ENCODE measurements at regions not wholly inside any gene's neighbourhood (a gene's known extent, or its start where the extent isn't known, plus 50 kb on each side); places are given as distances from the start of the nearest gene placed in this dataset.

DNA sequence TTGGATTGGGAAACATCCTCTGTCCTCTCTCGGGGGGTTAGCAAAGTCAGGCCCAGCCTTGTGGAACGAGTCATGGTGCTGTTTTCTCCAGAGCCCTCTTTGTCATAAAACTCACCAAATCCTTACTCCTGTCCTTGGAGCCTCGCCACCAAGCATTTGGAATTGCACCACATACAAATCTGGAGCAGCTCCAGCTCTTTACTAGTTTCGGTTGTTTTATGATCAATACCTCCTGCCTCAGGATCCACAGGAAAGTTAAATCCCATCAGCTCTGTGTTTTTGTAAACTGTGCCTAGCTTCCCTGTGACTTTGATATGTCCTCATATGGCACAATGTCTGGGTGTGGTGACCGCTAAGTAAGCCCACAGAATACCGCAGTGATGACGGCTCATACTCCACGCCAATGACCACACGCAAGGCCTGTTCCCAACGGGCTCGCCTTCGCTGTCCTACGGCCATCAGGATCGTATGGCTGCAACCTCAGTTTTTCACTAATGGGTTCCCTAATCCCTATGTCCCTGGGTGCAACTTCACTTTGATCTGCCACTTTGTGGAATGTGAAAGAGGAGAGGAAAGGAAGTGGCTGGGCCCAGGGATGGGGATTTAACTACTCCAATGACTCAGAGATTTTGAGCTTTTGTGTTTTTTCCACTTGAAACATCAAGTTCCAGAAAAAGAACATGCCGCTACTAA, 111.3 kb upstream of the FOXQ1 start:
- Histone ChIP-seq H3K27me3 (no peaks in the 10 kb centered on the region), H3K4me1 (no peaks in the 10 kb centered on the region), H3K4me3 (no peak overlapping the region), H3K36me3 (ENCODE audit: low read depth, missing control alignments) (no peaks in the 10 kb centered on the region), H3K27ac (no peak overlapping the region), H3K9me3 (no peaks in the 10 kb centered on the region)
- DNase-seq: no peak
- WGBS, 2 donors: 89 to 90% methylated on average over 15 of the region's 15 CpGs
- intact Hi-C loops (cut with DNase I; ENCODE audit: low total_unique reads): no loop called here
- TF ChIP-seq, protein P1, sequence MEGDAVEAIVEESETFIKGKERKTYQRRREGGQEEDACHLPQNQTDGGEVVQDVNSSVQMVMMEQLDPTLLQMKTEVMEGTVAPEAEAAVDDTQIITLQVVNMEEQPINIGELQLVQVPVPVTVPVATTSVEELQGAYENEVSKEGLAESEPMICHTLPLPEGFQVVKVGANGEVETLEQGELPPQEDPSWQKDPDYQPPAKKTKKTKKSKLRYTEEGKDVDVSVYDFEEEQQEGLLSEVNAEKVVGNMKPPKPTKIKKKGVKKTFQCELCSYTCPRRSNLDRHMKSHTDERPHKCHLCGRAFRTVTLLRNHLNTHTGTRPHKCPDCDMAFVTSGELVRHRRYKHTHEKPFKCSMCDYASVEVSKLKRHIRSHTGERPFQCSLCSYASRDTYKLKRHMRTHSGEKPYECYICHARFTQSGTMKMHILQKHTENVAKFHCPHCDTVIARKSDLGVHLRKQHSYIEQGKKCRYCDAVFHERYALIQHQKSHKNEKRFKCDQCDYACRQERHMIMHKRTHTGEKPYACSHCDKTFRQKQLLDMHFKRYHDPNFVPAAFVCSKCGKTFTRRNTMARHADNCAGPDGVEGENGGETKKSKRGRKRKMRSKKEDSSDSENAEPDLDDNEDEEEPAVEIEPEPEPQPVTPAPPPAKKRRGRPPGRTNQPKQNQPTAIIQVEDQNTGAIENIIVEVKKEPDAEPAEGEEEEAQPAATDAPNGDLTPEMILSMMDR (IDR thresholded peaks at IDR 0.05): no peak
- no peak for TF ChIP-seq POLR2A (IDR thresholded peaks at IDR 0.05)

DNA sequence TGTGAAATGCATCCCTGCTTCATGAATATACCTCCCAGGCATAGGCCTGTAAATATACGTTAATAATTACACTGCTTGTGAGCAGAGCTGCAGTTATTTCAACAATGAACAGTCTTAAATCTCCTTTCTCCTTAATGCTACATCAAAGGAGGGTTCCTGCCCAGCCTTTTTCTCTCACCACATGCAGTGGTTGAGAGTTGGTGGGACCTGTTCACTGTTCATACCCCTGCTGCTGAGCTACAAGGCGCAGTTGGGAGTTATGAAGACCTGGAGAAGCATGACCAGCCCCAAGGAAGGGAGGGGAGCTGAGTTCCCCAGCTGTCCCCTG, 111.9 kb upstream of the FOXQ1 start:
- H3K4me1 ChIP-seq: no peaks in the 10 kb centered on the region
- no peaks in the 10 kb centered on the region for H3K9me3 ChIP-seq
- TF ChIP-seq POLR2A (IDR thresholded peaks at IDR 0.05): no peak
- TF ChIP-seq, protein P1 (IDR thresholded peaks at IDR 0.05): no peak
- intact Hi-C loops (cut with DNase I; ENCODE audit: low total_unique reads): no loop called here
- no peaks in the 10 kb centered on the region for H3K27me3 ChIP-seq
- H3K36me3 ChIP-seq (ENCODE audit: low read depth, missing control alignments): no peaks in the 10 kb centered on the region
- no peak overlapping the region for H3K4me3 ChIP-seq
- no peak overlapping the region for H3K27ac ChIP-seq
- no peak for DNase-seq
- 88 to 96% methylated on average over 2 of the region's 2 CpGs for WGBS, 2 donors

DNA sequence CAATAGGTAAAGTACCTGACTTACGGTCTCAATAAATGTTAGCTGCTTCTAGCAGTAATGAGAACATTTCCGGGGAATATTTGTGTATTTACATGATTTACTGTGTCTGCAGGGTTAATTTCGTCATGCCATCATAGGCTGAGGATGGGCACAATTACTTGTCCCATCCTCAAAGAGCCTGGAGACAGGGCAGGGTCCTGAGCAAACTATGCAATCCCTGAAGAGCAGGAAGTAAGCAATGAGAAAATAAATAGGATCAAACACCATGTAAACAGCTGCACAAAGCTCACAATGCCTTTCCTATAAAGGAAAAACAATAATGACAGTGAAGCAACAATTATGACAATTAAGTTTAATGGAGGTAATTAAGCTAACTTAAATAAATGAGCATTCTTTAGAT, 114.6 kb upstream of the FOXQ1 start:
- H3K27ac ChIP-seq: no peak overlapping the region
- DNase-seq: no peak
- H3K4me1 ChIP-seq: no peaks in the 10 kb centered on the region
- no peaks in the 10 kb centered on the region for H3K9me3 ChIP-seq
- H3K36me3 ChIP-seq (ENCODE audit: low read depth, missing control alignments): no peaks in the 10 kb centered on the region
- TF ChIP-seq, protein P1 (IDR thresholded peaks at IDR 0.05): no peak
- TF ChIP-seq POLR2A (IDR thresholded peaks at IDR 0.05): no peak
- no peaks in the 10 kb centered on the region for H3K27me3 ChIP-seq
- intact Hi-C loops (cut with DNase I; ENCODE audit: low total_unique reads): no loop called here
- no peak overlapping the region for H3K4me3 ChIP-seq
- 87% methylated on average over 3 of the region's 3 CpGs for WGBS, 2 donors

DNA sequence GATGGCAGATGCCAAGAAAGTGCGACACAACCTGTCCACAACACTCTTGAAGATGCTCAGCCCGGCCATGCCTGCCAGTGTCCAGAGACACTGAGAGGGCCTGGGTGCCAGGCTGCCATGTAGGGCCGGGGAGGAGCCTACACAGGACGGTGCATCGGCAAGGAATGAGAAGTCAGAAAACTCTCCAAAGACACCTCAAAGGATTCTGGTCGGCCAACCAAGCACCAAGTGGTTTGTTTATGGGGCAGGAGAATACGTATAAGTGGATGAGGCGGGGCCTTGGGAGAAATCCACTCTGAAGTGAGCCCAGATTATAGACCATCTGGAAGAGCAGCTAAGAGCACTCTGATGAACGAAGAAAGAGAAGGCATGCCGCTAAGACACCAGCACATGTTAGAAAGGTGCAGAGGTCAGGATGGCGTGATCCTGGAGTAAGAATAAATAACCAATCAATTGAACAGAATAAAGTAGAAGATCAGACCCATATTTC, 120.7 kb upstream of the FOXQ1 start:
- DNase-seq: no peak
- H3K4me3 ChIP-seq: no peak overlapping the region
- intact Hi-C loops (cut with DNase I; ENCODE audit: low total_unique reads): no loop called here
- TF ChIP-seq, protein P1 (IDR thresholded peaks at IDR 0.05): no peak
- no peak for TF ChIP-seq POLR2A (IDR thresholded peaks at IDR 0.05)
- no peaks in the 10 kb centered on the region for H3K27me3 ChIP-seq
- no peaks in the 10 kb centered on the region for H3K36me3 ChIP-seq (ENCODE audit: low read depth, missing control alignments)
- no peak overlapping the region for H3K27ac ChIP-seq
- H3K4me1 ChIP-seq: no peaks in the 10 kb centered on the region
- H3K9me3 ChIP-seq: no peaks in the 10 kb centered on the region
- WGBS, 2 donors: 89 to 90% methylated on average over 9 to 11 of the region's 11 CpGs

DNA sequence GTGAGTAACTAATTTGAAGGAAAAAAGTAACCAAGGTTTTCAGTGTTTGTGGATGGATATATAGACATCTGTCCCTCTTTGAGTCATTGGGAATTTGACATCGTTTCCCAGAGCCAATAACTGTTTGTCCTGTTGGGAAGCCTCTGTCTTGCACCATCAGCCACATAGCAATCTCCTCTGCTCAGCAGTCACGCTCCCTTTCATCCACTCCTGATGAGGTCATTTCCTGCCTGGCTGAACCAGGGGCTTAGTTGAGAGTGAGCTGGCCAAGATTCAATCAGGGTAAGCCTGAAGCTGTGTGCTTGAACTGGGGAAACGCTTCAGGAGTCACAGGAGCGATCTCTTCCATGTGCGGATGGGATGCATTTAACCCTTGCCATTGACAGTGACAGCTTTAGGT, 121.5 kb upstream of the FOXQ1 start:
- no peaks in the 10 kb centered on the region for H3K9me3 ChIP-seq
- no peaks in the 10 kb centered on the region for H3K36me3 ChIP-seq (ENCODE audit: low read depth, missing control alignments)

More for the DNA sequence above, 121.5 kb upstream of the FOXQ1 start:
- TF ChIP-seq, protein P1 (IDR thresholded peaks at IDR 0.05): no peak
- TF ChIP-seq POLR2A (IDR thresholded peaks at IDR 0.05): no peak
- no peak for DNase-seq
- intact Hi-C loops (cut with DNase I; ENCODE audit: low total_unique reads): no loop called here
- Histone ChIP-seq H3K27ac (no peak overlapping the region), H3K4me1 (no peaks in the 10 kb centered on the region), H3K27me3 (no peaks in the 10 kb centered on the region), H3K4me3 (no peak overlapping the region)
- WGBS, 2 donors: 54 to 57% methylated on average over 5 of the region's 5 CpGs

All from testis (tissue), 2 donors.